Peyer's patch (tissue), 4 donors: ENCODE measurements at regions not wholly inside any gene's neighbourhood (a gene's known extent, or its start where the extent isn't known, plus 50 kb on each side); places are given as distances from the start of the nearest gene placed in this dataset.

Experiments used
- CTCF ChIP-seq, 6 experiments: fragments of 450-650 bp in 4 of 6; fragments of 200-600 bp in 2 of 6; sonication (generic) in 1 of 6; IDR thresholded peaks; one replicate each; pipeline ENCODE4 v1.5.1; 2017 to 2019; ENCODE audit warnings: antibody characterized with exemption in 6 of 6, mild to moderate bottlenecking in 3 of 6, moderate library complexity in 1 of 6
- POLR2A ChIP-seq, 2 donors: fragments of 450-650 bp; IDR thresholded peaks; one replicate each; pipeline ENCODE4 v1.5.1; 2017; ENCODE audit warnings: antibody characterized with exemption in 2 of 2, mild to moderate bottlenecking in 2 of 2, moderate library complexity in 2 of 2

- no peak for TF ChIP-seq CTCF (IDR thresholded peaks at IDR 0.05)
- TF ChIP-seq POLR2A (IDR thresholded peaks at IDR 0.05), result no peak
Measured at GRCh38 chr5:15206133-15206532, 293.8 kb upstream of the FBXL7 start.
